NT2/D1 (cell line): ENCODE measurements at regions not wholly inside any gene's neighbourhood (a gene's known extent, or its start where the extent isn't known, plus 50 kb on each side); places are given as distances from the start of the nearest gene placed in this dataset.

ENCODE experiments used
- DNase-seq: peaks from one replicate; pipeline ENCODE4 v3.0.0-alpha.2; 2011; ENCODE audit warnings: low read depth, low spot score
- H3K27me3 ChIP-seq: 2 replicates; pipeline ENCODE4 v1.6.0; 2011; ENCODE audit warnings: mild to moderate bottlenecking; ENCODE audit not compliant: insufficient read length, insufficient read depth
- H3K36me3 ChIP-seq: 2 replicates; pipeline ENCODE4 v1.6.1; 2011; ENCODE audit warnings: mild to moderate bottlenecking, low read length, mixed read lengths; ENCODE audit not compliant: insufficient read depth, insufficient read length
- H3K4me1 ChIP-seq: 2 replicates; pipeline ENCODE4 v1.5.1; 2011; ENCODE audit not compliant: insufficient read depth, insufficient read length
- H3K4me3 ChIP-seq: 2 replicates; pipeline ENCODE4 v1.5.1; 2011; ENCODE audit warnings: low read depth; ENCODE audit not compliant: insufficient read length
- H3K9ac ChIP-seq: 2 replicates; pipeline ENCODE4 v1.6.0; 2011; ENCODE audit warnings: low read depth; ENCODE audit not compliant: insufficient read length
- H3K9me3 ChIP-seq: 2 replicates; pipeline ENCODE4 v1.5.1; 2011; ENCODE audit warnings: mild to moderate bottlenecking, low read length; ENCODE audit not compliant: insufficient read depth
- SUZ12 ChIP-seq: IDR thresholded peaks from 2 replicates; pipeline ENCODE4 v1.6.1; 2011; ENCODE audit not compliant: insufficient read length, insufficient read depth; ENCODE audit errors: extremely low read depth
- YY1 ChIP-seq: IDR thresholded peaks from 2 replicates; pipeline ENCODE4 v1.6.1; 2011; ENCODE audit not compliant: insufficient read length, insufficient read depth
- ZNF274 ChIP-seq: IDR thresholded peaks from 2 replicates; pipeline ENCODE4 v1.6.1; 2011; ENCODE audit warnings: mild to moderate bottlenecking, low read depth, low read length

DNA sequence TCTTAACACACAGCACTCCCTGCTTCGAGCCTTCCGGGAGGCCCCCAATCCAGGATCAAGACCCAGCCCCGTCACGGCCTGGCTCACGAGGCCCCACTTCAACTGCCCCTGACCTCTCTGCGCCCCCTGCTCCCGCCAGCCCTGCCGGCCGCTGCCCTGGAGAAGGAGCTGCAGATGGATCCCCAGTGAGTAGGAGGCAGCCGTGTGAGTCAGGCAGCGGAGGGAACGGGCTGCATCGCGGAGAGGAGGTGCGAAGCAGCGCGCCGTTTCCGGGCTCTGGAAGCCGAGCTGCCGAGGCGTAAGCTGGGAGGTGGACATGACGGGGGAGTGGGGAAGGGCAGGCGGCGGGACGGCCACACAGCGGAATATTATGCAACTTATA lies 133.4 kb downstream of the TPRA1 start:
- DNase-seq, result no peak

DNA sequence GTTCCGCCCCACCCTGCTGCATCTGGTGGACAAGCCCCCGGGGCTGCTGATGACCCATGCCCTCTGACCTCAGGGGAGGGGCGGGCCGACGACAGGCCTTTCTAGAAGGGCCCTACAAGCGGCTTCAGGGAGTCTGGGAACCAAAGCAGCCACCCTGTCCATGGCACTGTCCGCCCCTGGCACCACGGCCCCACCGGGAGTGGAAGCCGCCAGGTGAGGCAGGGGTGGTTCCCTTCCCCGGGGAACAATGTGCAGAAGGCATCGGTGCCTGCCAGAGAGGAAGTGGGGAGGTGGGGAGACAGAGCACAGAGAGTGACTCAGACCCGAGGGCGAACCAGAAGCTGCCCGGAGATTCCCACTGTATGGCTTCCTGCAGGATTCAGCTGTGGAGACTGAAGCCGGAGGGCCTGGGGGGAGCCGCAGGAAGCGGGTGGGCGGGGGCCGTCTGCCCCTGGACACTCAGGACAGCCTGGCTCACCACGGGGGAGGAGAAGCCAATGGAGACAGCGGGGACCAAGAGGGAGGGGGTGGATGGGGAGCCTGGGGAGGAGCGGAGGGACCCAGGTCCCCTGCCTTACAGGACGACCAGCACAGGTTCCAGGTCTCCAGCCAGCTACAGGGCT lies 134.0 kb downstream of the TPRA1 start:
- H3K36me3 ChIP-seq, result no peaks in the 10 kb centered on the region
- no peak for DNase-seq
- H3K4me1 ChIP-seq, result peaks cover 18% of the 10 kb centered on the region
- peaks cover 57% of the 10 kb centered on the region for H3K27me3 ChIP-seq
- H3K9me3 ChIP-seq, result no peaks in the 10 kb centered on the region
- H3K9ac ChIP-seq, result peak overlapping the region; percentile 27
- no peak for TF ChIP-seq SUZ12
- TF ChIP-seq YY1, result no peak
- TF ChIP-seq ZNF274, result no peak
- peak overlapping the region; percentile 53 for H3K4me3 ChIP-seq

More for the DNA sequence above, 133.4 kb downstream of the TPRA1 start:
- peaks cover 18% of the 10 kb centered on the region for H3K4me1 ChIP-seq
- H3K36me3 ChIP-seq, result no peaks in the 10 kb centered on the region
- no peak for TF ChIP-seq SUZ12
- TF ChIP-seq YY1, result no peak
- TF ChIP-seq ZNF274, result no peak
- H3K9ac ChIP-seq, result no peak overlapping the region
- H3K9me3 ChIP-seq, result no peaks in the 10 kb centered on the region
- H3K4me3 ChIP-seq, result no peak overlapping the region
- peaks cover 57% of the 10 kb centered on the region for H3K27me3 ChIP-seq

DNA sequence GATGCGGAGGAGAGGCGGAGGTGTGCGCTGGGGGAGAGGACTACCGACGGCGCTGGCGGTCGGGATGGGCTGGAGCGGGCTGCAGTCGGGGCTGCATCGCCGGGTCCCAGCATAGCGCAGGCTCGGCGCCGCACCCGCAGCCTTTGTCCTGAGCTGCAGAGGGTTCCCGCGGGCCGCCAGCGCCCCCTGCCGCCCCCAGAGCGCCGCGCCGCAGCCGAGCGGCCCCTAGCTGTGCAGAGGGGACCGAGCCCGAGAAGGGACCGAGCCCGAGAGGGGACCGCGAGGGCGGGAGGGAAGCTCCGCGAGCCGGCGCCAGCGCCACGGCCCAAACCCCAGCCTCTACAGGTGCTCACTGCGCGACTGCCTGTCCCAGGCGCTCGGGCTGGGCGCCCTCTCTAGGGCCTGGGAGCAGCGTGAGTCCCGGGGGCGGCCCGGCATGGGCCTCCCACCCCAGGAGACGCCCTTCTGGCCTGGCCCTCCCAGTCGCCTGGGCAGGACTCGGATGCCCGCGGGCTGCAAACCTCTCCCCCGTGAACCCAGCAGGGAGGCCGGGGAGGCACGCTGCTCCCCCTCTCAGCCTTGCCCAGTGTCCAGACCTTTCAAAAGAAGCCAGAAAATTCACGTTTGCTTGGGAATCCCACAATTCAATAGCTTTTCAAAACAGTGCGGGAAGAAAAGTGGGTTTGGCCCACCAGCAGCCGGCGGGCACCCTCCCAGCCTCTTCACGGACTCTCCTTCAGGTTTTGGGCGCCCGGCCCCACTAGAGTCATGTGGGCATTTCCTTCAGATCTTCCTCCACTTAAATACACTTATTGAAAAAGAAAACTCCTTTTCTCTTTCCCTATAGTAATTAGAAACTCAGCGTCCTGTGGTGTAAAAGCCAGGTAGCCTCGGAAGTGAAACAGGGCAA lies 134.7 kb downstream of the TPRA1 start:
- no peaks in the 10 kb centered on the region for H3K36me3 ChIP-seq
- TF ChIP-seq ZNF274 (no peak), SUZ12 (no peak), YY1 (no peak)
- H3K4me3 ChIP-seq, result peak overlapping the region; percentile 53
- peaks cover 57% of the 10 kb centered on the region for H3K27me3 ChIP-seq
- peak; percentile 81 for DNase-seq
- H3K9me3 ChIP-seq, result no peaks in the 10 kb centered on the region
- H3K4me1 ChIP-seq, result peaks cover 18% of the 10 kb centered on the region
- H3K9ac ChIP-seq, result peak overlapping the region; percentile 74

DNA sequence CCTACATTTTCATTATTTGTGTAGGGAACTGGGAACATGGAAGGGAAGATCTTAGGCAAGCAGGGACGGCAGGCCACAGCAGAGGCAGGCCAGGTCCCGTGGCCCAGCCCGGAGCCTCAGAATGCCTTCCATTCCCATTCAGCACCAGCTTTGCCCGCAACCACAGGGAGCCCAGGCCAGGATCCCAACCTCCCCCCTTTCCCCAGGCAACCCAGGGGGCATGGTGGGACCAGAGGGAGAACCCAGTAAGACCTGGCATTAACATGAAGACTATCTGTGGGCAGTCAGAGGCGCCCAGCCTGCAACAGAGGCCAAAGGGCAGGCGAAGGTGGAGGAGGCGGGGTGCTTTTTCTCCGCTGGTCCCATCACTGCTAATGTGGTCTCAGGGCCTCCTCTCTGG lies 135.6 kb downstream of the TPRA1 start:
- Histone ChIP-seq H3K9me3 (no peaks in the 10 kb centered on the region), H3K36me3 (no peaks in the 10 kb centered on the region), H3K9ac (peak overlapping the region; percentile 68), H3K4me3 (peak overlapping the region; percentile 29), H3K27me3 (peaks cover 57% of the 10 kb centered on the region), H3K4me1 (peaks cover 18% of the 10 kb centered on the region)
- DNase-seq, result no peak
- TF ChIP-seq ZNF274 (no peak), SUZ12 (no peak), YY1 (no peak)

DNA sequence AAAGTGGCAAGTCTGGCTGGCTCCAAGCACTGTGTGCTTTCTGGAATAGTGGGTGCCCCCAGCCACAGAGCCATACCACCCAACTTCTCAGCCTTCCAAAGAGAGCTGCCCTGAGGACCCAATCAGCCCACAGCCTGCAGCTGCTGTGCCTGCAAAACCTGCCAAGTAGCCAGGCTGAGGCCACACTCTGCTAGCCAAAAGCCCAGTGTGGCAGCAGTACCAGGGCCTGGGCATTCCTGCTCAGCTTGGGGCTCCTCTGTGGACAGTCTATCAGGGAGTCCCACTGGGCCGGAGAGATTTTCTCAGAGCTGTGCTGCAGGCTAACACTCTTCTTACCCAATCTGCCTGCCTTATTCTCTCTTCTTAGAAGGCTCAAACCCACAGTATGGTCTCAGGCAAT lies 136.5 kb downstream of the TPRA1 start:
- DNase-seq, result no peak
- H3K27me3 ChIP-seq, result peaks cover 61% of the 10 kb centered on the region

DNA sequence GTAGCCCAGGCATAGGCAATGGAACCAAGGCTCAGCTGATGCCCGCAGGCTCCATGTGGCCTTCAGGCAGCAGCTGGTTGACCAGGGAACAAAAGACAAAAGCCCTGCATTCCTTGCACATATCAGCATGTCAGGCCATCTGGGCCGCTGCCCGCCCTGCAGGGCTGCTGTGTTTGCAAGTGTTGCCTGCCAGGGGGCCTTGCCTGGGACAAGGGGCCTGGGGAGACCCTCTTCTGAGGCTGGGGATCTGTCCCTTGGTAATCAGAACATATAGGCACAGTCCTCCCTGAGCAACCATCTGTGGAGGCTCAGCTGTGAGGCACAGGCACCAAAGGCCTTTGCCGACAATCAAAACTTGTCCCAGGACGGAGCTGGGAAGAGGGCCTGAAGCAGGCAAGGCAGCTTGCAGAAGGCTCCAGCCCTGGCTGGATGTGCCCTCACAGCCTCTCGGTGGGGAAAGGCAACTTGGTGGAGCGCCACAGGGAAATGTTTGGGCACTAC lies 138.2 kb downstream of the TPRA1 start:
- Histone ChIP-seq H3K27me3 (peaks cover 49% of the 10 kb centered on the region), H3K36me3 (no peaks in the 10 kb centered on the region)

More for the DNA sequence above, 136.5 kb downstream of the TPRA1 start:
- TF ChIP-seq ZNF274 (no peak), YY1 (no peak), SUZ12 (no peak)
- Histone ChIP-seq H3K9ac (no peak overlapping the region), H3K4me3 (no peak overlapping the region), H3K36me3 (no peaks in the 10 kb centered on the region), H3K9me3 (no peaks in the 10 kb centered on the region), H3K4me1 (peaks cover 16% of the 10 kb centered on the region)

DNA sequence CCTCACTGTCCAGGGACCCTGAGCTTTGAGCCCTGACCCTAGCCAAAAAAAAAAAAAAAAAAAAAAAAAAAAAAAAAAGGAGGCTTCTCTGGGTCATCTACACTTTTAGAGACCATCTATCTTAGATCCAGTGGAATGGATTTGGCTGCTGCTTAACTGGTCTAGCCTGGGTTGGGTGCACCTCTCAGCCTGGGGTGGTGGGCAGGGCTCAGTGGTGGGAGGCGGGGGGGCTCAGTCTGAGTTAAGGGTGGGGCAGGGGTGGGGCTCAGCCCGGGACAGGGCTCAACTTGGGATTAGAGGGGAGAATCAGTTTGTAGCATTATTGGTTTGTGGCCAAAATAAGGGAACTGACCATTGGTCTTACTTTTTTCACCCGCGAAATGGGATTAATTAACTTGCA lies 139.2 kb downstream of the TPRA1 start:
- DNase-seq, result no peak
- peaks cover 38% of the 10 kb centered on the region for H3K27me3 ChIP-seq
- no peaks in the 10 kb centered on the region for H3K36me3 ChIP-seq
- TF ChIP-seq YY1, result no peak
- H3K4me1 ChIP-seq, result peaks cover 6% of the 10 kb centered on the region
- no peak overlapping the region for H3K4me3 ChIP-seq
- H3K9ac ChIP-seq, result no peak overlapping the region
- H3K9me3 ChIP-seq, result no peaks in the 10 kb centered on the region

More for the DNA sequence above, 138.2 kb downstream of the TPRA1 start:
- TF ChIP-seq YY1, result no peak
- TF ChIP-seq SUZ12, result no peak
- no peak for TF ChIP-seq ZNF274
- no peak overlapping the region for H3K9ac ChIP-seq
- peaks cover 13% of the 10 kb centered on the region for H3K4me1 ChIP-seq
- DNase-seq, result no peak
- H3K4me3 ChIP-seq, result no peak overlapping the region
- no peaks in the 10 kb centered on the region for H3K9me3 ChIP-seq
